NOMO-1 (cell line): ENCODE measurements at regions not wholly inside any gene's neighbourhood (a gene's known extent, or its start where the extent isn't known, plus 50 kb on each side); places are given as distances from the start of the nearest gene placed in this dataset.

Experiments
- DNase-seq, 2 experiments: peaks; one replicate each; lab custom pipeline; 2025; ENCODE audit not compliant: unreplicated experiment in 2 of 2; lab: John Stamatoyannopoulos, UW

DNA sequence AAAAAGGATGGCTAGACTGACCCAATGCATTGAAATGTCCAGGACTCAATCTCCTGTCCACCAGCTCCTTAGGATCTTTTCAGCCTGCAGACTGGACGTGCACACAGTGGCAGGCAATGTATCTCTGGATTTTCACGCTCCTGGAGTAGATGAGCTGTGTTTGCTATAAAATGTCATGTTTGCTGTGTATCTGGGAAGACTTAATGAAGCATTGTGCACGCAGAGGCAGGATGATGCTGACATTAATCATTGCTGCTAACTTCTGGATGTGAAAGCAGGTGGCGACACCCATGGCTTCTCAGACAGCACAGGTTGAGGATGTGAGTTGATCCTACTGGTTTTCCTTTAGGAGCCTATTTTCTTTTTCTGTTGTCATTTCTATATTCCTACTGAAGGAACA is 133.1 kb upstream of the PCSK2 start:
- DNase-seq: no peak

GRCh38 chr20:17097603-17098002 is 129.2 kb upstream of the PCSK2 start:
- DNase-seq: no peak

GRCh38 chr20:17100506-17100905 is 126.3 kb upstream of the PCSK2 start:
- DNase-seq: no peak

- DNase-seq: no peak
Observed at GRCh38 chr20:17107127-17107526, 119.7 kb upstream of the PCSK2 start.

DNA sequence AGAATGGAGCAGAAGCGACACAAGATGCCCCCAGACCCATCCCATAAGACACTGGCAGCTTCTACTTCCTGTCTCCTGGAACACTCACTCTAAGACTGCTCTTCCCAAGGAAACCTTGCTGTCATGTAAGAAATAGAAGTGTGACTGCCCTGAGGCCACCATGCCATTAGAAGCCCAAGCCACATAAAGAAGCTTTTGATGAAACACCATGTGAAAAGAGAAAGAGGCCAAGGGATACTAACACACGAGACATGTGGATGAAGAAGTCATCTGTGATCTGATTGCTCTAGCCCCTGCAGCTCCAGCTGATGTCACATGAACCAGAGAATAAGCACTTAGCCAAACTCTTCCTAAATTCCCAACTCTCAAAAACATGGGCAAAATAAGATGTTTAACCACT is 117.9 kb upstream of the PCSK2 start:
- DNase-seq: no peak

- no peak for DNase-seq
Observed at GRCh38 chr20:17109307-17109706, 117.5 kb upstream of the PCSK2 start.

- no peak for DNase-seq
Observed at GRCh38 chr20:17128206-17128605, 98.6 kb upstream of the PCSK2 start.

GRCh38 chr20:17129089-17129488 is 97.8 kb upstream of the PCSK2 start:
- DNase-seq: no peak

DNA sequence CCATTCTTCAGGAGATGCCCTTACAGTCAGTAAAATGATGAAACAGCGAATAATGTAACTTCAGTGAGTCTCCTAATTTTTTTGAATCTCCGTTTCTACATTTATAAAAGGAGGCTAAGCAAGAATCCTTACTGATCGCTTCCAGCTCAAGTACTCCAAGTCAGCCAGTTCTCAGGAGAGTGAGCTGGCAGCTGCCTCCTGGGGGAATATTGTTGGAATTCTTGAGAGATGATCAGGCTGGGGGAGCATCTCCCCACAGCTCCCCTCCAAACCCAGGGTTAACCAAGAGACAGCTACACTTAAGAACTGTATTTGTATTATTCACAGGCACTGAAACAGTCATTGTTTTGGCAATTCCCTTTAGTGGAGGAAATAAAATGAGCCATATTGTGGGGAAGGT is 89.1 kb upstream of the PCSK2 start:
- DNase-seq: no peak

GRCh38 chr20:17138237-17138636 is 88.6 kb upstream of the PCSK2 start:
- no peak for DNase-seq

GRCh38 chr20:17140894-17141293 is 85.9 kb upstream of the PCSK2 start:
- no peak for DNase-seq

GRCh38 chr20:17141568-17141967 is 85.3 kb upstream of the PCSK2 start:
- no peak for DNase-seq

DNA sequence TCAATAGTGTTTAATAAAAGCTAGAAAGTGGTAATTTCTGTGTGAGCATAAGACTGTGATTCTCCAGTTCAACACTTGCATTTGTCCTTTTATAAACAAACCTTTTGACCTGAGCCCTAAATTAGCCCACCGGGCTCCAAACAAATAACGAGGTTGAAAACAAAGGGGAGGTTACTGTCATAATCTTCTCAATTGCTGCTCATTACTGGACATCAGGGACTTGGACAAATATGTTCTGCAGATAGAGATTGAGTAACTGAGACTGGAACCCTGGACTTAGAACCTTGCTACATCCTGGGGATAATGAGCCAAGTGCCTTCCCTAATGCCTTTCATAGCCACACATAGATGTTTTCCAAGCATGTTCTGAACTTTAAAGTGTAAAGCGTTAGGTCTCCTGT is 84.2 kb upstream of the PCSK2 start:
- no peak for DNase-seq

- DNase-seq: no peak
Observed at GRCh38 chr20:17150858-17151257, 76.0 kb upstream of the PCSK2 start.

DNA sequence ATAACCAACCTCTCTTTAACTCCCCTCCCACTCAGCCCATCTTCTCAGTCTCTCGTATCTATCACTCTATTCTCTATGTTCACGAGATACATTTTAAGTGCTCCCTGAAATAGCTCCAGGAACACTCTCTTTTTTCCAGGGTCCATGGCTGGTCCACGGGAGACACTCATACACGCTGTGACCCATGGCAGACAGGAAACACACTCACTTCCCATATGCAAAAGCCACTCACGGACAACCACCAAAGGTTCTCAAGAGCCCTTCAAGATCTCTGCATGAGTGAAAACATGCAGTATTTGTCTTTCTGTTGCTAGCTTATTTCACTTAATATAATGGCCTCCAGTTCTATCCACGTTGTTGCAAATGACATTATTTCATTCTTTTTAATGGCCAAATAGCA is 71.4 kb upstream of the PCSK2 start:
- no peak for DNase-seq

DNA sequence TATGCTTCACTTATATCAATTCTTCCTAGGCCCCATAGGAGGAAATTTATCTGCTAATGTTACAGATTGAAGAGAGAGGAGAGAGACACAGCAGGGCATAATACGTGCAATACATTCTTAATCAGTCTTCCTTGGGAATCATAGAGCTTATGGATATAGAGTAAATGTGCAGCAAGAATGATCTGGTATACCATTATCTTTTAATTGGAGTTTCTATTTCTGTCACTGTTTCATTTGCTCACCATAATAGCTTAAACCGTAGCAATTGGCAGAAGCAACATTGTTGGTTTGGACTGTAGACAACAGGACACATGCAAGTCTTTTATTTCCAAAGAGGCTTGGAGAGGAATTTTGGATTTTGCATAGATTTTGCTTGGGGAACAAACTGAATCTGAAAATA is 68.1 kb upstream of the PCSK2 start:
- DNase-seq: no peak

- DNase-seq: no peak
Observed at GRCh38 chr20:17161673-17162481, 65.0 kb upstream of the PCSK2 start.

DNA sequence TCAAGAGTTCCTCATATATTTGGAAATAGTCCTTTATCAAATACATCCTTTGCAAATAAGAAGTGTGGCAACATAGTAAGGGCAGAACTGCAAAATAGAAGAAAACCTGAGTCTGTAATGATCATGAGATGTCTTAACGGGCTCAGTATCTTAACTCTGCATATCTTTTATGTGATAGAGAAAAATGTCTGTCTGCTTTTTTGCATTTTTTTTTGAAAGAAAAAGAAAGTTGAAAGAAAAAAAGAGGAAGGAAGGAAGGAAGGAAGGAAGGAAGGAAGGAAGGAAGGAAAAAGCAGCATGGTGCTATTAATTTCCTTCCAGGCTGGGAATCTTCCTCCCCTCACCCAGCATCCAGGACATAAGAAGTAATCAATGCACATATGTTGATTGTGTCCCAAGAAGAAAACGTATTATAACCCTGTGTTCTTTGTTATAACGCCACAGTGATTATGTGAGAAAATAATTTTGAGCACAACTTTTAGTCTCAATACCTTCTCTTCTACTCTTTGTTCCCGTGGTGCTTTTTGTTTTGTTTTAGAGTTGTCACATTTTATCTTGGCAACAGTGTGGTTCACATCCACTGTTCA is 58.7 kb upstream of the PCSK2 start:
- DNase-seq: no peak

DNA sequence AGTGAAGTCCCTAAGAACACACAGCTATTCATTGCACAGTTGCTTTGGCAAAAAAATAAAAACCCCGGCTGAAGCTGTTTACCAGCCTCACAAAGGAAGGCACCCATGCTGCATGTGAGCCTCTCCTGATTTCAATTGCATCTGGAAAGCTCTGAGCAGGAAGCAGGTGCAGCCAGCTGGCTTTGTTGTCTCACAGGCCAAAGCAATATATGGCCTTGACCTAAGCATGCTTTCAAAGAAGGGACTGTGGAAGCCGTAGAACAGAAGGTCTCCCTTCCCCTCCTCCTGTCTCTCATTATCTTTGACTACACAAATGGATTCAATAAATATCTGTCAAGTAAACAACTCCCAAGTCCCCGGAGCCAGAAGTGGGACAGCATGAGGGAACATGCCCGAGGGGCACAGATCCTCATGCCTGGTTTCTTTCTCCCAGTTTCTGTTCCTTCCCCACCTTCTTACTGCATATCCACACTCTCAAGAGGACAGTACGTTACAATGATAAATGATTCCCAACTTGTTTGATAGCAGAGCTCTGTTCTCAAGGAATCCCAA is 57.2 kb upstream of the PCSK2 start:
- DNase-seq: no peak

GRCh38 chr20:17171746-17172280 is 55.0 kb upstream of the PCSK2 start:
- no peak for DNase-seq

- DNase-seq: no peak
Observed at GRCh38 chr20:17172836-17173516, 53.9 kb upstream of the PCSK2 start.
